ENCODE measurements at regions not wholly inside any gene's neighbourhood (a gene's known extent, or its start where the extent isn't known, plus 50 kb on each side); places are given as distances from the start of the nearest gene placed in this dataset.
"Not testable (repeated sequence)": the region's sequence is repeated elsewhere in the genome, so short reads cannot be mapped to it uniquely, and the experiment has no call there.

DNA sequence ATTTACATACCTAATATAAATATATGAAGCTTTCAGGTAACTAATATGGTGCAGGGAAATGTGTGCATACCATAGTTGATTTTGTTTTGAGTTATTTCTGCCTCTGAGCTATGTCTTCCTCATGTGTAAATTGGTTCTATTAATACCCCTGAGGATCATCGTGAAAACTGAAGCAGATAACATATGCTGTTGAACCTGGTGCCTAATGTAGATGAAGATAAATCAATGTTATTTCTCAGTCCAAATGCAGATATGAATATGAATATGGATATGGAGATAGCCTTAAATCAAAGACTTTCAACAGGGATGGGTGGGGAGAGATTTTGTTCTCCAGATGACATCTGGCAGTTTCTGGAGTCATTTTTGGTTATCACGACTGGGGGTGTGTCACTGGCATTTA, 122.3 kb upstream of the ANKRD30A start:
- no peak overlapping the region for H3K4me3 ChIP-seq (ENCODE audit: low read depth, low read length)
- TF ChIP-seq, protein P1, sequence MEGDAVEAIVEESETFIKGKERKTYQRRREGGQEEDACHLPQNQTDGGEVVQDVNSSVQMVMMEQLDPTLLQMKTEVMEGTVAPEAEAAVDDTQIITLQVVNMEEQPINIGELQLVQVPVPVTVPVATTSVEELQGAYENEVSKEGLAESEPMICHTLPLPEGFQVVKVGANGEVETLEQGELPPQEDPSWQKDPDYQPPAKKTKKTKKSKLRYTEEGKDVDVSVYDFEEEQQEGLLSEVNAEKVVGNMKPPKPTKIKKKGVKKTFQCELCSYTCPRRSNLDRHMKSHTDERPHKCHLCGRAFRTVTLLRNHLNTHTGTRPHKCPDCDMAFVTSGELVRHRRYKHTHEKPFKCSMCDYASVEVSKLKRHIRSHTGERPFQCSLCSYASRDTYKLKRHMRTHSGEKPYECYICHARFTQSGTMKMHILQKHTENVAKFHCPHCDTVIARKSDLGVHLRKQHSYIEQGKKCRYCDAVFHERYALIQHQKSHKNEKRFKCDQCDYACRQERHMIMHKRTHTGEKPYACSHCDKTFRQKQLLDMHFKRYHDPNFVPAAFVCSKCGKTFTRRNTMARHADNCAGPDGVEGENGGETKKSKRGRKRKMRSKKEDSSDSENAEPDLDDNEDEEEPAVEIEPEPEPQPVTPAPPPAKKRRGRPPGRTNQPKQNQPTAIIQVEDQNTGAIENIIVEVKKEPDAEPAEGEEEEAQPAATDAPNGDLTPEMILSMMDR (conservative IDR thresholded peaks at IDR 0.05; ENCODE audit: low read depth, low read length): no peak
- DNase-seq (ENCODE audit: low read depth): no peak

DNA sequence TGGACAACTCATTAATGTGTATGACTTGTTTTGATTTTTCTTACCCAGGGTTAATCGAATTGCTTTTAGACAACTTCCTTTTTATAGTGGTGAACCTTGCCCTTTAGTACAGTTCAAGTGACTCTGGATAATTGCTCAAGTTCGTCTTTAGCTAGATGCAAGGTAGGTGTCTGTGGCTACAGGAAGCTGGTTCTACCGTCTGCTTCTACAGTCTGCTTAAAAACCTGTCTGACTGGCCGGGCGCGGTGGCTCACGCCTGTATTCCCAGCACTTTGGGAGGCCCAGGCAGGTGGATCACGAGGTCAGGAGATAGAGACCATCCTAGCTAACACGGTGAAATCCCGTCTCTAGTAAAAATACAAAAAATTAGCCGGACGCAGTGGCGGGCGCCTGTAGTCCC, 129.6 kb upstream of the ANKRD30A start:
- H3K4me3 ChIP-seq (ENCODE audit: low read depth, low read length); DNase-seq (ENCODE audit: low read depth): not testable (repeated sequence)

GRCh38 chr10:36994886-36995285, 130.5 kb upstream of the ANKRD30A start:
- TF ChIP-seq, protein P1 (conservative IDR thresholded peaks at IDR 0.05; ENCODE audit: low read depth, low read length): no peak
- H3K4me3 ChIP-seq (ENCODE audit: low read depth, low read length): no peak overlapping the region
- no peak for DNase-seq (ENCODE audit: low read depth)

GRCh38 chr10:36989233-36989632, 136.2 kb upstream of the ANKRD30A start:
- no peak overlapping the region for H3K4me3 ChIP-seq (ENCODE audit: low read depth, low read length)
- no peak for DNase-seq (ENCODE audit: low read depth)
- TF ChIP-seq, protein P1 (conservative IDR thresholded peaks at IDR 0.05; ENCODE audit: low read depth, low read length): no peak

- no peak for DNase-seq (ENCODE audit: low read depth)
- no peak overlapping the region for H3K4me3 ChIP-seq (ENCODE audit: low read depth, low read length)
- TF ChIP-seq, protein P1 (conservative IDR thresholded peaks at IDR 0.05; ENCODE audit: low read depth, low read length): no peak
Measured at GRCh38 chr10:36946598-36946997, 178.8 kb upstream of the ANKRD30A start.

GRCh38 chr10:36943544-36943943, 181.9 kb upstream of the ANKRD30A start:
- DNase-seq (ENCODE audit: low read depth): no peak
- TF ChIP-seq, protein P1 (conservative IDR thresholded peaks at IDR 0.05; ENCODE audit: low read depth, low read length): no peak
- no peak overlapping the region for H3K4me3 ChIP-seq (ENCODE audit: low read depth, low read length)

- DNase-seq (ENCODE audit: low read depth): no peak
- TF ChIP-seq, protein P1 (conservative IDR thresholded peaks at IDR 0.05; ENCODE audit: low read depth, low read length): no peak
- H3K4me3 ChIP-seq (ENCODE audit: low read depth, low read length): no peak overlapping the region
Measured at GRCh38 chr10:36942616-36943015, 182.8 kb upstream of the ANKRD30A start.

DNA sequence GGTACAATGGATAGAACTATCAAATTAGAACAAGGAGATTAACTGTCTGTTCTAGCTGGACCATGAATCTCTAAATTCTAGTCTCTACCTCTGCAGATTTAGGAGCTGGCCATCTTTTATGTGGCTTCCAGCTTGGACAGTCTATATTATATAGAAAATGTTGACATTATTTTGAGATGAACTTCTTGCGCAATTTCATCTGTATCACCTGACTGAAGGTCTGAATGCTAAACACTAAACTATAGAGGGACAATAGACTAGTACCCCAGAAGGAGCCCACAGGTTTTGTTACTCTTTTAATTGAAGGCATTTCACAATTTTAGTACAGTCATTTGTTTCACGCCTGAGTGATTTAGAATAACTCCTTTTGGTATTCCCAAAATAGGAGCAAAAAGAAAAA, 222.4 kb upstream of the ANKRD30A start:
- no peak overlapping the region for H3K4me3 ChIP-seq (ENCODE audit: low read depth, low read length)
- no peak for DNase-seq (ENCODE audit: low read depth)
- TF ChIP-seq, protein P1 (conservative IDR thresholded peaks at IDR 0.05; ENCODE audit: low read depth, low read length): no peak
